Glutamatergic neuron (in vitro differentiated cells): ENCODE measurements at regions not wholly inside any gene's neighbourhood (a gene's known extent, or its start where the extent isn't known, plus 50 kb on each side); places are given as distances from the start of the nearest gene placed in this dataset.
"Not testable (repeated sequence)": the region's sequence is repeated elsewhere in the genome, so short reads cannot be mapped to it uniquely, and the experiment has no call there.

ENCODE experiments used
- DNase-seq: peaks from one replicate; pipeline ENCODE4 v3.0.0; 2022
- H3K27ac Mint-ChIP-seq: one replicate; pipeline ENCODE4 v1.8.0; 2020; ENCODE audit warnings: mild to moderate bottlenecking, mixed read lengths, inconsistent platforms; ENCODE audit not compliant: unreplicated experiment
- H3K27me3 Mint-ChIP-seq: one replicate; pipeline ENCODE4 v1.8.0; 2020; ENCODE audit warnings: mild to moderate bottlenecking, moderate library complexity, mixed read lengths, inconsistent platforms; ENCODE audit not compliant: unreplicated experiment
- H3K36me3 Mint-ChIP-seq: one replicate; pipeline ENCODE4 v1.8.0; 2020; ENCODE audit warnings: mild to moderate bottlenecking, mixed read lengths, inconsistent platforms; ENCODE audit not compliant: unreplicated experiment
- H3K4me1 Mint-ChIP-seq: one replicate; pipeline ENCODE4 v1.8.0; 2020; ENCODE audit warnings: mild to moderate bottlenecking, low read depth, mixed read lengths, inconsistent platforms; ENCODE audit not compliant: unreplicated experiment
- H3K4me3 Mint-ChIP-seq: one replicate; pipeline ENCODE4 v1.8.0; 2020; ENCODE audit warnings: mild to moderate bottlenecking, mixed read lengths, inconsistent platforms; ENCODE audit not compliant: unreplicated experiment
- H3K9me3 Mint-ChIP-seq: one replicate; pipeline ENCODE4 v1.8.0; 2020; ENCODE audit warnings: mild to moderate bottlenecking, moderate library complexity, mixed read lengths, inconsistent platforms; ENCODE audit not compliant: unreplicated experiment
- TF ChIP-seq, protein P1 (sequence below): fragments of 200-600 bp; sonication (generic); IDR thresholded peaks from one replicate; pipeline ENCODE4 v1.5.0; 2021; ENCODE audit not compliant: partially characterized antibody, unreplicated experiment

DNA sequence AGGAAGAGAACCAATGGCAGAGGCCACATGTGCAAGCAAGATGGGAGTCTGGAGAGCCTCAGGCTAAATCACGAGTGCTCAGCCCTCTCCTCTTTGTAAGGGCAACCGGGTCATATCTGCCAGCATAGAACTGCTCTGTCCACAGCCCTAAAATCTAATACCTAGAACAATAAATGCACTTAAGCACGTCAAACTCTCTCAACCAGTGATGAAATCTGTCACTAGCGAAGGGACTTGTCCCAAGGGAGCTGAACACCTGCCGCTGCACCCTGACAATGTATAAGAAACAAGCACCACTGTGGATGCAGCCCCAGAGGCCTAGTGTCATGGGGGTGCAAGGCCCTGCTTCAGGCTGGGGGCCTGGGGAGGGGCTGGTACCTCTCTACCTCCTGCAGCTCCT lies 82.5 kb downstream of the PRL start:
- Mint-ChIP-seq H3K27ac (no peak overlapping the region), H3K4me3 (no peak overlapping the region), H3K27me3 (no peaks in the 10 kb centered on the region), H3K9me3 (no peaks in the 10 kb centered on the region), H3K36me3 (no peaks in the 10 kb centered on the region), H3K4me1 (no peaks in the 10 kb centered on the region)
- TF ChIP-seq, protein P1, sequence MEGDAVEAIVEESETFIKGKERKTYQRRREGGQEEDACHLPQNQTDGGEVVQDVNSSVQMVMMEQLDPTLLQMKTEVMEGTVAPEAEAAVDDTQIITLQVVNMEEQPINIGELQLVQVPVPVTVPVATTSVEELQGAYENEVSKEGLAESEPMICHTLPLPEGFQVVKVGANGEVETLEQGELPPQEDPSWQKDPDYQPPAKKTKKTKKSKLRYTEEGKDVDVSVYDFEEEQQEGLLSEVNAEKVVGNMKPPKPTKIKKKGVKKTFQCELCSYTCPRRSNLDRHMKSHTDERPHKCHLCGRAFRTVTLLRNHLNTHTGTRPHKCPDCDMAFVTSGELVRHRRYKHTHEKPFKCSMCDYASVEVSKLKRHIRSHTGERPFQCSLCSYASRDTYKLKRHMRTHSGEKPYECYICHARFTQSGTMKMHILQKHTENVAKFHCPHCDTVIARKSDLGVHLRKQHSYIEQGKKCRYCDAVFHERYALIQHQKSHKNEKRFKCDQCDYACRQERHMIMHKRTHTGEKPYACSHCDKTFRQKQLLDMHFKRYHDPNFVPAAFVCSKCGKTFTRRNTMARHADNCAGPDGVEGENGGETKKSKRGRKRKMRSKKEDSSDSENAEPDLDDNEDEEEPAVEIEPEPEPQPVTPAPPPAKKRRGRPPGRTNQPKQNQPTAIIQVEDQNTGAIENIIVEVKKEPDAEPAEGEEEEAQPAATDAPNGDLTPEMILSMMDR = no peak
- DNase-seq = no peak

DNA sequence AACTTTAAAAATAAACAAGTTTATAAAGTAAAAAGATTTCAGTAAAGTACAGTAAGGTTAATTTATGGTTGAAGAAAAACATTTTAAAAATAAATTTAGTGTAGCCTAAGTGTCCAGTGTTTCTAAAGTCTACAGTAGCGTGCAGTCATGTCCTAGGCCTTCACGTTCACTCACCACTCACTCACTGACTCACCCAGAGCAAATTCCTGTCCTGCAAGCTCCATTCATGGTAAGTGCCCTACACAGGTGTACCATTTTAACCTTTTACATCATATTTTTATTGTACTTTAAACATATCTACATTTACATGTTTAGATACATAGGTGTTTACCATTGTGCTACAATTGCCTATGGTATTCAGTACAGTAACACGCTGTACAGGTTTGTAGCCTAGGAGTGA lies 81.4 kb downstream of the PRL start:
- H3K27ac Mint-ChIP-seq, H3K36me3 Mint-ChIP-seq, H3K27me3 Mint-ChIP-seq, H3K9me3 Mint-ChIP-seq, H3K4me1 Mint-ChIP-seq, H3K4me3 Mint-ChIP-seq, DNase-seq: not testable (repeated sequence)

DNA sequence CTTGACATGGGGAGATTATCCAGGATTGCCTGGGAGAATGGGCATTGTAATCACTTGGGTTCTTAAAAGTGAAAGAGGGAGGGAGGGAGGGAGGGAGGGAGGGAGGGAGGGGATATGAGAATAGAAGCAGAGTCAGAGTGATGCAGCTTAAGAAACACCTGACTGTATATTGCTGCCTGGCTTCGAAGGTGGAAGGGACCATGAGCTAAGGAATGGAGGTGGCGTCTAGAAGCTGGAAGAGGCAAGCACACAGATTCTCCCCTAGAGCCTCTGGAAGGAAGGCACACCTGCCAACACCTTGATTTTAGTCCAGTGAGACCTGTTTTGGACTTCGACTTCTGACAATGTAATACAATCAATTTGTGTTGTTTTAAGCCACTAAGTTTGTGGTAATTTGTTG lies 78.4 kb downstream of the PRL start:
- Mint-ChIP-seq H3K4me3 (no peak overlapping the region), H3K9me3 (no peaks in the 10 kb centered on the region), H3K4me1 (no peaks in the 10 kb centered on the region), H3K27ac (no peak overlapping the region), H3K36me3 (no peaks in the 10 kb centered on the region), H3K27me3 (no peaks in the 10 kb centered on the region)
- TF ChIP-seq, protein P1 = no peak
- DNase-seq = no peak

DNA sequence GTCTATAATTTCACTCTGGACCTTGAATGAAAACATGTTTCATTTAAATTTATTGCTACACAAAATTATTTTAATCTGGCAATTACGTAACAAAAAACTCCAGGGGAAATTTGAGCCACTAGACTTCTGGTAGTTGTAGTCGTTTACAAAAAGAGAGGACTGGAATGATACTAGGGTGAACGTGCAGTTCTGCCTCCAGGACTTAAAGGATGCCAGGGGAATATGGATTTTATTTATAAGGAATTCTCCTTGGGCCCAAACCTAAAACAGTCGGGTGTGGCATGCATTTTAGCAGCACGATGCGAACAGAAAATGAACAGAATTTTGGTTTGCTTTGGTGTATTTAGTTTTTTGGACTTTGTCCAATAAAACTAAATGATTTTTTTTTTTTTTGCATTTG lies 76.9 kb downstream of the PRL start:
- Mint-ChIP-seq H3K27ac (no peak overlapping the region), H3K9me3 (no peaks in the 10 kb centered on the region), H3K4me3 (no peak overlapping the region), H3K4me1 (no peaks in the 10 kb centered on the region), H3K27me3 (no peaks in the 10 kb centered on the region), H3K36me3 (no peaks in the 10 kb centered on the region)
- no peak for DNase-seq
- TF ChIP-seq, protein P1 = no peak

DNA sequence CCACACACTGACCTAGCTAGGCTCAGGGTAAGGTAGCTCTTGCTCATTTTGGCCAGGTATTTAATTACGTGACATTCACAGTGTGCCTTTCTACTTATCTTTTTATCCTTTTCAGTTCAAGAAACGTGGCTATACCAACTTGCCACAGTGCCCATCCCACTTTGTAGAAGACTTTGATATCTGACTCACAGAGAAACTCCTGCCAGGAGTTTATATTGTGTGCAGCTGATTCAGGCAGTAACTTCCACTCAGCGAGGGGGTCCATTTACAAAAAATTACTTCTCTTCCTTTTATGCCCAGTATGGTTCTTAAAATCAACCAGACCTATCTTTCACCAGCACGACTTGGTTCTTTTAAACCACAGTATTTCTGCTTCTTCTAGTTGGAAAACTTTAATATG lies 75.6 kb downstream of the PRL start:
- Mint-ChIP-seq H3K9me3 (no peaks in the 10 kb centered on the region), H3K4me1 (no peaks in the 10 kb centered on the region), H3K27ac (no peak overlapping the region), H3K27me3 (no peaks in the 10 kb centered on the region), H3K36me3 (no peaks in the 10 kb centered on the region), H3K4me3 (no peak overlapping the region)
- TF ChIP-seq, protein P1 = no peak
- DNase-seq = no peak

DNA sequence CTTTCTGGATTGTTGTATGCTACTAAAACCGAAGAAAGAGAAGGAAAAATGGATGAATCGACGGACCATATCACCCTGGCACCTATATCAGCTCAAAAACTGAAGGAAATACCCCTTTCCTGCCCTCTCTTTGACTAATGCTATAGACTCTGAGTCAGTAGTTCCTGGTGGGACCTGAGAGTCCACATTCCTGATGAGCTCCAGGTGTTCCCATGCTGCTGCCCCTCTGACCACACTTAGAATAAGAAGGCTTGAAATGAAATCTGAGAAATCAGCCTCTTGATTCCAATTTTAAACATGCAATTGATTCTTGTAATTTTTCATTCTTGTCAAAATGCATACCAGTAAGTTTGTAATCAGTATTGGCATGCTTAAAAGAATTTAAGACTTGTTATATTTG lies 75.2 kb downstream of the PRL start:
- no peaks in the 10 kb centered on the region for H3K4me1 Mint-ChIP-seq
- DNase-seq = no peak
- H3K27me3 Mint-ChIP-seq = no peaks in the 10 kb centered on the region
- TF ChIP-seq, protein P1 = no peak
- H3K27ac Mint-ChIP-seq = no peak overlapping the region
- no peaks in the 10 kb centered on the region for H3K36me3 Mint-ChIP-seq
- no peaks in the 10 kb centered on the region for H3K9me3 Mint-ChIP-seq
- no peak overlapping the region for H3K4me3 Mint-ChIP-seq
